GM18511 (cell line): ENCODE measurements at regions not wholly inside any gene's neighbourhood (a gene's known extent, or its start where the extent isn't known, plus 50 kb on each side); places are given as distances from the start of the nearest gene placed in this dataset.

Source experiments
- ATAC-seq: cut with Tn5 transposase; IDR thresholded peaks from one replicate; pipeline ENCODE4 v1.9.1; 2021; ENCODE audit warnings: mild to moderate bottlenecking, moderate library complexity; ENCODE audit not compliant: unreplicated experiment

DNA sequence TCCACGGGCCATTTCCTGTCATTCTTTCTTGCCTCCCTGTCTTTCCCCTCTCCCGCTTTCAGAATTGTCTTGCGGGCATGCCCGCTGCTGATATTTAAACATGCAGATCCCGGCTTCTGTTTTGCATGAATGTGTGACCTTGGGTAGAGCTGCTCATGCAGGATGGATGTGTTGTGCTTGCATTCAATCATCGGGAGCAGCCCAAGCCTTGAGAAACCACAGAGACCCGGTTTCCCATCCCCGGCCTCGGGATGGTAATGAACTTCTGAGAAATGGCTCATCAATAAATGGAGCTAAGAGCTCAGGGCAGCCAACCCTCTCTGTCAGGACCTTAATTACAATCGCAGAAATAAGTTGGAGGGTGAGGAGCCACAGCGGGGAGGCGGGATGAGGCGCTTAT, 303.7 kb upstream of the TNRC6C start:
- ATAC-seq, result no peak

GRCh38 chr17:77656054-77656453, 302.4 kb upstream of the TNRC6C start:
- no peak for ATAC-seq

GRCh38 chr17:77657839-77658238, 300.7 kb upstream of the TNRC6C start:
- no peak for ATAC-seq

GRCh38 chr17:77660524-77660923, 298.0 kb upstream of the TNRC6C start:
- ATAC-seq, result no peak

DNA sequence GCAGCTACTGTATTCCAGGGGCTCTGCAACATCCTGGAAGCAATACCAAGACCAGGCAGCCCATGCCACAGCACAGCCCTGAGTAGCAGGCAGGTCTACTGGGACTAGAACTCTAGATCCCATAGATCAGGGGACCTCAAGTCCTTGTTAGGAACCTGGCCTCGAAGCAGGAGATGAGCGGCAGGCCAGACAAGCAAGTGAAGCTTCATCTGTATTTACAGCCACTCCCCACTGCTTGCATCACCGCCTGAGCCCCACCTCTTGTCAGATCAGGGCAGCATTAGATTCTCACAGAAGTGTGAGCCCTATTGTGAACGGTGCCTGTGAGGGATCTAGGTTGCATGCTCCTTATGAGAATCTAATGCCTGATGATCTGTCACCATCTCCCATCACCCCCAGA, 295.7 kb upstream of the TNRC6C start:
- ATAC-seq, result no peak

- no peak for ATAC-seq
Measured at GRCh38 chr17:77664097-77664729, 294.3 kb upstream of the TNRC6C start.

- no peak for ATAC-seq
Measured at GRCh38 chr17:77665833-77666232, 292.7 kb upstream of the TNRC6C start.

DNA sequence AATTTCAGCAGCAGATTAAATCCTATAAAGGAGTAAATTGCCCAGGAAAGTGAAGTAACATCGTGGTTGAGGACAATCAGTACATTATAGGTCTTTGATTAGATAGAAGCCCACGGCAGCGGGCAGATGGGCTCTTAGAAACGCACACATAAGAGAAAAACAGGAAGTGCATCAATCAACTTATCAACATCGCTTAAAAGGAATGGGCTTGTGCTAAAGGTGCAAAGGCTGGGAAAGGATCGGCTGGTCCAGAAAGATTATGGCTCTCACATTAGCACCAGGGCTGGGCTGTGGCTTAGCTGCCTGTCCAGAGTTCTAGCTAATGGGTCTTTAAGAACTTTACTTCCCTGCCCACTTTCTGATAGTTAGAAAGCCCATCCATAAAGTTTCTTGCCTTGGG, 292.0 kb upstream of the TNRC6C start:
- ATAC-seq, result no peak

DNA sequence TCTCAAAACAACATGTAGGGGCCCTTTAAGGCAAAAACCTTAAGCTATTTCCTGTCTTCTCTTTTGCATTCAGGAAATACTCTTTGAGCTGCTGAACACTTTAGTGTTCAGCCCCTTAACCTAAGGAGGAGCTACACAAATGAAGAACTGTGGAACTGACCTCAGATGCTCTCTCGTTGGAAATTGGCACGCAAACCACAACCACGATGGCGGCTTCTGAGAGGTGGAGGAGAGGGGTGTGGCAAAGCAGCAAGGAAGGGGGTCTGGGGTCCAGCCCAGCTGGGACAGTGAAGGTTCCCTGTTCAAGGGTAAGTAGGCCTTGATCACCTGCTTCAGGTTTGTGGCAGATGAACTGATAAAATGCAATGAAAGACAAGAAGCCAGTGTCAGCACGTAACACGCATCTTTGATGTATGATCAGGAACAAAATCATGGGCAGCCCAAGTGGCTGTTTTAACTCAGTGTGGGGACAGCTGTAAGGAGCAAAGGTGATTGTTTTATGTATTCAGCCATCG, 291.6 kb upstream of the TNRC6C start:
- no peak for ATAC-seq

- no peak for ATAC-seq
Measured at GRCh38 chr17:77667478-77667877, 291.0 kb upstream of the TNRC6C start.

- no peak for ATAC-seq
Measured at GRCh38 chr17:77668518-77668917, 290.0 kb upstream of the TNRC6C start.

GRCh38 chr17:77670173-77670572, 288.3 kb upstream of the TNRC6C start:
- ATAC-seq, result no peak

DNA sequence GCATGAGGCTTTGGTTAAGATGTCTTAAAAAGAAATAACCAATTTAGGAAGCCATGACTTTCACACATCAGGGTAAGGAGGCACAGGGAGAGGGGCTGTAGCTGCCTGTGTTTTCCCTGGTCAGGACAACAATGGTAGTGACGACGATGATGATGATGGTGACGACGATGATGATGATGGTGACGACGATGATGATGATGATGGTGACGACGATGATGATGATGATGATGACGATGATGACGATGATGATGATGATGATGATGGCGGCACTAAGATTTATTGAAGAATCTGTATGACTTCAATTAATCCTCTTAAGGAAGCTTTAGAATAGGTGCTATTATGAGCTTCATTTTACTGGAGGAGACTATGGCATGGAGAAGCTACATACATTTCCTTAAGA, 284.1 kb upstream of the TNRC6C start:
- ATAC-seq, result no peak

- ATAC-seq, result no peak
Measured at GRCh38 chr17:77675411-77675810, 283.1 kb upstream of the TNRC6C start.

- no peak for ATAC-seq
Measured at GRCh38 chr17:77675816-77676215, 282.7 kb upstream of the TNRC6C start.

DNA sequence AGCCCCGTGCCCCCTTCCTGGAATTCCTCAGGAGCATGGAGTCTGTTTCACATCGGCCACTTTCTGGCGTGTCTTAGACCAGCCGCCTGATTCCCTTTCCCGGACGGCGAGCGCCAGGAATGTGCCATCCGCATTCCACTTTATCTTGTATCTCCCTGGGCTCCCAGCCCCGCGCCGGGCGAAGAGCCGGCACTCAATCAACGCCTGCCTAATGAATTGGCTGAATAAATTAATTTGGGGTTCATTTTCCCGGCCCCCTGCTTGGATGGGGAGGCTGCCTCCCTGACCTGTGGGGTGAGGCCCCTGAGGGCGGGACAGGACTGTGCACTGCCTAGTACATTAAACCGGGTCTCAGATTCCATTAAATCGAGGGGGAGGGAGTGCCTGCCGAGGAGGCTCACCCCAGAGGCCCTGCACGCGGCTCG, 282.3 kb upstream of the TNRC6C start:
- no peak for ATAC-seq

DNA sequence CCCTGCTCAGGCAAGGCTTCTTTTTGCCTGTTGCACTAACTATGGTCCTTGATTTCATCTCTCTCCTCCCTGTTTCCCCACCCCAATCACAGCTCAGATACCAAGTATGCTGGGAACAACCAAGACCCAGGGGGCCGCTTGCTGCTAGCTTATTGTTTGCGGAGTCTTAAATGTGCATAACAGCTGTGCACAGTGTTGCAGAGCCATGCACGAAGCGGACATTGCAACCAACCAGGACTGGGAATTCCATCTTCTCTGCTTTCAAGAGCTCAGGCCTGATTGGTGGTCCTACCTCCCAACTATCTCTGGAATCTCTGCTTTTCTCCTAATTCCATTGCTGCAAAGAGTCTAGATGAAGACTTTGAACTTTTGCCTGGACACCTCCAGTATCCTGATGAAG, 281.3 kb upstream of the TNRC6C start:
- ATAC-seq, result no peak

GRCh38 chr17:77677630-77678029, 280.9 kb upstream of the TNRC6C start:
- ATAC-seq, result no peak

DNA sequence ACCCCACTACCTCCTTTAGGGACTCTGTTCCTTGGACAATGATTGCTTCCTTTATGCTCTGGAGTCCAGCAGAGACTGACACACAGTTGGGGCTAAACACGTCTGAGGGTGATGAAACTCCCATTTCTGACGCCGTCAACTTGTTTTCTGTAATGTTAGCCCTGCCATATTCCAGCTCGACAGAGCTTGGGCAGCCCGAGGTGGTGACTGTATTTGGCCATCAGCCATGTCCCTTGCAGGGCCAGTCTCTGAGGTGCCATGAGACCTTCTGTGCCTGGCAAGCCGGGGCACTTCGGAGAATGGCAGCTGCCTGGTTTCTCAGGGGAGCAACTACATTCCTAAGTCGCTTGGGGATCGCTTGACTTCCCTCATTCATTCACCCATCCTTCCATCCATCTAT, 278.9 kb upstream of the TNRC6C start:
- ATAC-seq, result no peak

GRCh38 chr17:77681861-77682260, 276.6 kb upstream of the TNRC6C start:
- ATAC-seq, result no peak

DNA sequence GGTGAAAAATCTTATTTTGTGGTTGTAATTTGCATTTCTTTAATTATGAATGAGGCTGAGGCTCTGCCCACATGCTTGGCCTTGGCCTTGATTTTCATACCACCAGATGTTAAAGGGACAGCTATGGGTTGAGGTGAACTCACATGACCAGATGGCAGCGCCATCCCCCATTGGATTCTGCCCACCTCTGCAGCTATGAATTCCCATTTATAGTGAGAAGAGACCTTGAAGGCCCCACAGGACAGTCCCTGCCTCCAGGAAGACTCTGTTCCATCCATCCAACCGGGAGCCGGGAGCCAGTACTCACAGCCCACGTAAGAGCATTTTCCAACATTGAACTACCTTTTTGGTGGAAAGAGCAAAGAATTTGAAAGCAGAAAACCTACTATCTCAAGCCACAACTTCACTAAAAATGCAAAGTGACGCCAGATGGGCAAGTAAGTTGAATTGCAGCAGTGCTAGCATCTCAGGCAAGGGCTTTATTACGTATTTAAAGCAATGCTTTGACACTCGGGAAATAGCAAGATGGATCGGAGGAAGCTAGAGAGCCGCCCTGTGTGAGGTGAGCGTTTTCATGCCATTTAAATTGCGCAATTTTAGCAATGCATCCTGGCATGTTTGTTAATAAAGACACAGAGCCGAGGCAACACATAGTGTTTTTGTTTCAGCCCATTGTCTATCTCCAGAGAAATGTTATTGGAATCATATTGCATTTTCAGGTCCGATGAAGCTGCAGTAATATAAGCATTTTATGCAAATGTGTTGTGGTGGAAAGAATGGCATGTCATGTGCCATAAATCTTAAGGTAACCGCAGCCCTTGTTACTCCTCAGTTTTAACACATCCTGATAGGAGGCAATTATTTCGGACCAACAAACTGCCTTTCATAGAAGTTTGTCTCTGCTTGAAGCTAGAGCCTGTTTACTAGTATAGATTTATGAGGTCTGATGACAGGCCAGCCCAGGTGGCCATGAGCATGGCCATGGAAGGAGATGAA, 273.4 kb upstream of the TNRC6C start:
- no peak for ATAC-seq

- ATAC-seq, result no peak
Measured at GRCh38 chr17:77685881-77686486, 272.5 kb upstream of the TNRC6C start.
